HL-60/S4 treated with phorbol 12-myristate 13-acetate at 8.2 ng/mL for 4 days and 3 days (cell line): ENCODE measurements at regions not wholly inside any gene's neighbourhood (a gene's known extent, or its start where the extent isn't known, plus 50 kb on each side); places are given as distances from the start of the nearest gene placed in this dataset.

Experiments used
- in situ Hi-C: fragments of 300-500 bp; cut with MboI; formaldehyde crosslinking; loops from 2 replicates; pipeline ENCODE4 v1.15.0; 2022; ENCODE audit warnings: low sequenced_read_pairs

GRCh38 chr9:90105773-90106172 lies 501.0 kb downstream of the GADD45G start:
- in situ Hi-C loops: loop anchor here (10.0 kb wide), 1 partner anchor 511 kb away; no protein-coding TSS in a partner anchor

- in situ Hi-C loops: loop anchor here (10.0 kb wide), 1 partner anchor 512 kb away; no protein-coding TSS in a partner anchor
These were observed 502.4 kb downstream of the GADD45G start for GRCh38 chr9:90107040-90107725.

- in situ Hi-C loops: loop anchor here (10.0 kb wide), 1 partner anchor 513 kb away; no protein-coding TSS in a partner anchor
These were observed 503.2 kb downstream of the GADD45G start for GRCh38 chr9:90107726-90108655.

- in situ Hi-C loops: no loop called here
These were observed 508.0 kb downstream of the GADD45G start for GRCh38 chr9:90112788-90113187.

GRCh38 chr9:90114641-90115425 lies 510.0 kb downstream of the GADD45G start:
- in situ Hi-C loops: no loop called here

GRCh38 chr9:90121762-90122161 lies 517.0 kb downstream of the GADD45G start:
- in situ Hi-C loops: no loop called here

GRCh38 chr9:90124961-90125360 lies 517.7 kb downstream of the DIRAS2 start:
- in situ Hi-C loops: loop anchor here (25.0 kb wide), 2 partner anchors 637 to 737 kb away; no protein-coding TSS in a partner anchor

- in situ Hi-C loops: loop anchor here (25.0 kb wide), 2 partner anchors 634 to 734 kb away; no protein-coding TSS in a partner anchor
These were observed 514.7 kb downstream of the DIRAS2 start for GRCh38 chr9:90127923-90128322.

- in situ Hi-C loops: loop anchor here (25.0 kb wide), 2 partner anchors 634 to 734 kb away; no protein-coding TSS in a partner anchor
These were observed 513.9 kb downstream of the DIRAS2 start for GRCh38 chr9:90128587-90129190.

- in situ Hi-C loops: loop anchor here (25.0 kb wide), 2 partner anchors 633 to 733 kb away; no protein-coding TSS in a partner anchor
These were observed 513.2 kb downstream of the DIRAS2 start for GRCh38 chr9:90129446-90129845.

GRCh38 chr9:90131568-90131967 lies 511.1 kb downstream of the DIRAS2 start:
- in situ Hi-C loops: loop anchor here (25.0 kb wide), 2 partner anchors 631 to 731 kb away; no protein-coding TSS in a partner anchor

- in situ Hi-C loops: loop anchor here (25.0 kb wide), 2 partner anchors 629 to 729 kb away; no protein-coding TSS in a partner anchor
These were observed 509.8 kb downstream of the DIRAS2 start for GRCh38 chr9:90132866-90133265.

- in situ Hi-C loops: loop anchor here (25.0 kb wide), 2 partner anchors 624 to 724 kb away; no protein-coding TSS in a partner anchor
These were observed 504.8 kb downstream of the DIRAS2 start for GRCh38 chr9:90137801-90138200.

GRCh38 chr9:90140131-90140818 lies 502.3 kb downstream of the DIRAS2 start:
- in situ Hi-C loops: loop anchor here (25.0 kb wide), 2 partner anchors 622 to 722 kb away; no protein-coding TSS in a partner anchor

GRCh38 chr9:90141723-90142122 lies 500.9 kb downstream of the DIRAS2 start:
- in situ Hi-C loops: loop anchor here (25.0 kb wide), 2 partner anchors 621 to 721 kb away; no protein-coding TSS in a partner anchor

- in situ Hi-C loops: loop anchor here (25.0 kb wide), 2 partner anchors 620 to 720 kb away; no protein-coding TSS in a partner anchor
These were observed 500.0 kb downstream of the DIRAS2 start for GRCh38 chr9:90142580-90142979.

- in situ Hi-C loops: loop anchor here (25.0 kb wide), 2 partner anchors 615 to 715 kb away; no protein-coding TSS in a partner anchor
These were observed 495.2 kb downstream of the DIRAS2 start for GRCh38 chr9:90147426-90147825.

GRCh38 chr9:90156318-90156717 lies 486.3 kb downstream of the DIRAS2 start:
- in situ Hi-C loops: no loop called here

- in situ Hi-C loops: no loop called here
These were observed 480.3 kb downstream of the DIRAS2 start for GRCh38 chr9:90162326-90162725.
